SK-N-SH (cell line): ENCODE measurements at regions not wholly inside any gene's neighbourhood (a gene's known extent, or its start where the extent isn't known, plus 50 kb on each side); places are given as distances from the start of the nearest gene placed in this dataset.

Experiments used
- CTCF ChIA-PET: fragments of 300-600, 350-600 bp; formaldehyde crosslinking; extraction: SDS; loops from one replicate; lab custom pipeline; 2021; lab: Yijun Ruan, JAX
- POLR2A ChIA-PET: fragments of 350-600 bp; sonication (Branson Sonifier 250); formaldehyde crosslinking; extraction: SDS; loops from one replicate; lab custom pipeline; 2020; ENCODE audit warnings: antibody characterized with exemption, inconsistent platforms; lab: Yijun Ruan, JAX
- DNase-seq: peaks from one replicate; pipeline ENCODE4 v3.0.0; 2012
- H2AFZ ChIP-seq: fragments of 200-600 bp; sonication (generic); 2 replicates; pipeline ENCODE4 v1.8.1; 2016; ENCODE audit warnings: antibody characterized with exemption, mild to moderate bottlenecking, low read depth
- H3F3A ChIP-seq: fragments of 200-600 bp; sonication (generic); replicated peaks from 2 replicates; pipeline ENCODE3; 2016; ENCODE audit warnings: antibody characterized with exemption, mild to moderate bottlenecking; ENCODE audit not compliant: insufficient read depth
- H3K27ac ChIP-seq, 2 experiments: fragments of 200-500 bp in 1 of 2; fragments of 200-600 bp in 1 of 2; sonication (Bioruptor generic) in 1 of 2; sonication (generic), shearing (Covaris generic) in 1 of 2; 2 replicates each; pipeline versions ENCODE4 v1.5.1 to v1.6.1; 2014 to 2016; ENCODE audit warnings: low read depth in 2 of 2, inconsistent platforms in 1 of 2, low read length in 1 of 2, mild to moderate bottlenecking in 1 of 2, mixed read lengths in 1 of 2
- H3K27me3 ChIP-seq: fragments of 200-600 bp; sonication (generic), shearing (Covaris generic); 2 replicates; pipeline ENCODE4 v1.6.1; 2016; ENCODE audit warnings: mixed run types; ENCODE audit not compliant: insufficient read depth
- H3K36me3 ChIP-seq, 2 experiments: fragments of 200-500 bp in 1 of 2; fragments of 200-600 bp in 1 of 2; sonication (Bioruptor generic) in 1 of 2; sonication (generic) in 1 of 2; replicated peaks in 1 of 2; 2 replicates each; pipeline versions ENCODE3 to v1.5.1; 2014 to 2016; ENCODE audit warnings: low read length in 1 of 2, mild to moderate bottlenecking in 1 of 2; ENCODE audit not compliant: insufficient read depth in 2 of 2, control insufficient read depth in 1 of 2
- H3K4me1 ChIP-seq, 2 experiments: fragments of 200-500 bp in 1 of 2; fragments of 200-600 bp in 1 of 2; sonication (Bioruptor generic) in 1 of 2; sonication (generic), shearing (Covaris generic) in 1 of 2; 2 replicates each; pipeline versions ENCODE4 v1.5.1 to v1.6.1; 2014 to 2016; ENCODE audit warnings: low read depth in 1 of 2, low read length in 1 of 2, mixed run types in 1 of 2; ENCODE audit not compliant: insufficient read depth in 2 of 2, control insufficient read depth in 1 of 2
- H3K4me2 ChIP-seq: fragments of 200-600 bp; sonication (generic), shearing (Covaris generic); 2 replicates; pipeline ENCODE4 v1.6.1; 2017; ENCODE audit warnings: mixed run types
- H3K4me3 ChIP-seq, 2 experiments: fragments of 200-500 bp in 1 of 2; fragments of 200-600 bp in 1 of 2; sonication (Bioruptor generic) in 1 of 2; sonication (generic), shearing (Covaris generic) in 1 of 2; 2 replicates each; pipeline versions ENCODE4 v1.5.1 to v1.8.1; 2014 to 2016; ENCODE audit warnings: low read depth in 2 of 2, inconsistent platforms in 1 of 2, low read length in 1 of 2, mild to moderate bottlenecking in 1 of 2, mixed read lengths in 1 of 2, moderate library complexity in 1 of 2
- H3K79me2 ChIP-seq: fragments of 200-600 bp; sonication (generic); 2 replicates; pipeline ENCODE4 v1.8.1; 2017; ENCODE audit warnings: mild to moderate bottlenecking; ENCODE audit not compliant: insufficient read depth
- H3K9ac ChIP-seq: fragments of 200-600 bp; sonication (generic); 2 replicates; pipeline ENCODE4 v1.6.1; 2017; ENCODE audit warnings: mixed run types
- H3K9me2 ChIP-seq: fragments of 200-600 bp; sonication (generic); 2 replicates; pipeline ENCODE4 v1.6.1; 2017; ENCODE audit warnings: mixed run types
- H3K9me3 ChIP-seq: fragments of 200-600 bp; sonication (generic); 2 replicates; pipeline ENCODE4 v1.6.1; 2017; ENCODE audit warnings: mixed run types, mild to moderate bottlenecking, moderate library complexity
- H4K20me1 ChIP-seq: fragments of 200-600 bp; sonication (generic); 2 replicates; pipeline ENCODE4 v1.6.1; 2017; ENCODE audit warnings: mild to moderate bottlenecking, mixed run types; ENCODE audit not compliant: insufficient read depth
- EP300 ChIP-seq, 2 experiments: IDR thresholded peaks; 2 replicates each; pipeline versions ENCODE4 v1.4.0 to v1.6.1; 2012; ENCODE audit warnings: borderline replicate concordance in 1 of 2, low read depth in 1 of 2, low read length in 1 of 2
- SMC3 ChIP-seq: IDR thresholded peaks from 2 replicates; pipeline ENCODE4 v1.6.1; 2012; ENCODE audit warnings: low read depth, low read length, improper control_type of control experiment
- whole genome bisulfite sequencing: methylation state at CpG from one replicate; pipeline ENCODE4 v1.1.6; 2017; ENCODE audit warnings: low lambda C conversion rate; 5-methylcytosine and 5-hydroxymethylcytosine counted together
- TF ChIP-seq, protein P1 (sequence below): IDR thresholded peaks from 2 replicates; pipeline ENCODE4 v1.4.0; 2012; ENCODE audit warnings: low read depth, borderline replicate concordance
- TF ChIP-seq, protein P2 (sequence below): fragments of 150-350 bp; IDR thresholded peaks from 2 replicates; pipeline ENCODE4 v1.6.1; 2017; ENCODE audit warnings: antibody characterized with exemption, low read length, low read depth, borderline replicate concordance

DNA sequence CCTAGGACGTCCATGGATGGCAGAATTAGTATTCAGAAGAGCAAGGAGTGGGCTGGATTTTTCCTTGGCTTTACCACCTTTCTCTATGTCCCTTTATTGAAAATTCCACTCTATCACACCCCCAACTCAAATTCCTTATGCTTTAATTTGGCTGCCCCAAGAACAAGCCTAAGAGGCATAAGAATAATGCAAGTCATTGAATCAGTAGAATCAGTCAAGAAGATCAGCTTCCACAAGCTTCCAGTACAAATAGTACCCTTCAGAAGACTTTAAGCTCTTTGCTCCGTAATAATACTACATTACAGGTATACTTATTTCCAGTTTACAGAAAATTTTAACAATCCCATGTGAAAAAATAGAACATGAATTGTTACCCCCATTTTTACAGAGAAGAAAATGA, 51.0 kb upstream of the SNAP25 start:
- WGBS: 63% methylated on average over 2 of the region's 2 CpGs
- TF ChIP-seq, protein P1, sequence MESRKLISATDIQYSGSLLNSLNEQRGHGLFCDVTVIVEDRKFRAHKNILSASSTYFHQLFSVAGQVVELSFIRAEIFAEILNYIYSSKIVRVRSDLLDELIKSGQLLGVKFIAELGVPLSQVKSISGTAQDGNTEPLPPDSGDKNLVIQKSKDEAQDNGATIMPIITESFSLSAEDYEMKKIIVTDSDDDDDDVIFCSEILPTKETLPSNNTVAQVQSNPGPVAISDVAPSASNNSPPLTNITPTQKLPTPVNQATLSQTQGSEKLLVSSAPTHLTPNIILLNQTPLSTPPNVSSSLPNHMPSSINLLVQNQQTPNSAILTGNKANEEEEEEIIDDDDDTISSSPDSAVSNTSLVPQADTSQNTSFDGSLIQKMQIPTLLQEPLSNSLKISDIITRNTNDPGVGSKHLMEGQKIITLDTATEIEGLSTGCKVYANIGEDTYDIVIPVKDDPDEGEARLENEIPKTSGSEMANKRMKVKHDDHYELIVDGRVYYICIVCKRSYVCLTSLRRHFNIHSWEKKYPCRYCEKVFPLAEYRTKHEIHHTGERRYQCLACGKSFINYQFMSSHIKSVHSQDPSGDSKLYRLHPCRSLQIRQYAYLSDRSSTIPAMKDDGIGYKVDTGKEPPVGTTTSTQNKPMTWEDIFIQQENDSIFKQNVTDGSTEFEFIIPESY: no peak
- TF ChIP-seq SMC3: no peak
- TF ChIP-seq EP300 (IDR thresholded peaks at IDR 0.05; ENCODE audit: borderline replicate concordance in 1 of 2, low read depth in 1 of 2, low read length in 1 of 2): no peak
- TF ChIP-seq, protein P2, sequence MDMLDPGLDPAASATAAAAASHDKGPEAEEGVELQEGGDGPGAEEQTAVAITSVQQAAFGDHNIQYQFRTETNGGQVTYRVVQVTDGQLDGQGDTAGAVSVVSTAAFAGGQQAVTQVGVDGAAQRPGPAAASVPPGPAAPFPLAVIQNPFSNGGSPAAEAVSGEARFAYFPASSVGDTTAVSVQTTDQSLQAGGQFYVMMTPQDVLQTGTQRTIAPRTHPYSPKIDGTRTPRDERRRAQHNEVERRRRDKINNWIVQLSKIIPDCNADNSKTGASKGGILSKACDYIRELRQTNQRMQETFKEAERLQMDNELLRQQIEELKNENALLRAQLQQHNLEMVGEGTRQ: no peak
- ChIA-PET CTCF (interaction anchor here (0.8 to 1.6 kb wide), 3 partner anchors 12 to 77 kb away, joined by 3 to 7 read pairs (median 3); no protein-coding TSS in a partner anchor), POLR2A (no interaction called here)
- Histone ChIP-seq H4K20me1 (no peaks in the 10 kb centered on the region), H3K27ac (no peak overlapping the region), H3K27me3 (no peaks in the 10 kb centered on the region), H3F3A (no peaks in the 10 kb centered on the region), H3K79me2 (no peaks in the 10 kb centered on the region), H3K9me3 (no peaks in the 10 kb centered on the region), H2AFZ (no peak overlapping the region), H3K36me3 (no peaks in the 10 kb centered on the region), H3K9ac (no peak overlapping the region), H3K9me2 (peaks cover 2% of the 10 kb centered on the region; the same call in 1 of the 2 replicates), H3K4me1 (peaks cover 0 to 5% of the 10 kb centered on the region in 2 experiments; a peak in 1 of 4 replicates), H3K4me2 (no peak overlapping the region), H3K4me3 (no peak overlapping the region)
- no peak for DNase-seq
